Pancreas (tissue), 10 donors: ENCODE measurements at regions not wholly inside any gene's neighbourhood (a gene's known extent, or its start where the extent isn't known, plus 50 kb on each side); places are given as distances from the start of the nearest gene placed in this dataset.

Experiments
- ATAC-seq, 4 donors: fragments of 200-7000 bp; cut with Tn5 transposase; one replicate each; pipeline versions ENCODE4 v1.8.0 to v1.9.1; 2020; ENCODE audit warnings: mild to moderate bottlenecking in 4 of 4, moderate library complexity in 4 of 4
- DNase-seq, 6 donors: peaks; one replicate each; pipeline ENCODE4 v3.0.0-alpha.2; 2020
- FAIRE-seq: peaks from 2 replicates; lab custom pipeline; 2012; peaks lifted over from hg19 to GRCh38; lab: Jason Lieb, UNC
- H3K27ac ChIP-seq, 4 donors: fragments of 200-600 bp; sonication (generic); 1 replicate in 3 of 4; 2 replicates in 1 of 4; pipeline versions ENCODE4 v1.5.0 to v1.8.0; 2020
- H3K27me3 ChIP-seq, 4 donors: fragments of 200-600 bp; one replicate each; pipeline ENCODE4 v1.8.0; 2021
- H3K36me3 ChIP-seq, 3 donors: fragments of 200-600 bp; sonication (generic) in 1 of 3; one replicate each; pipeline versions ENCODE4 v1.5.0 to v1.8.0; 2020 to 2021
- H3K4me1 ChIP-seq, 3 donors: fragments of 200-600 bp; one replicate each; pipeline ENCODE4 v1.8.0; 2021
- H3K4me3 ChIP-seq, 4 donors: fragments of 200-600 bp; sonication (generic) in 2 of 4; one replicate each; pipeline versions ENCODE4 v1.5.0 to v1.8.0; 2020 to 2021
- H3K9me3 ChIP-seq, 4 donors: fragments of 200-600 bp; one replicate each; pipeline ENCODE4 v1.8.0; 2021
- WGBS, 2 donors: extraction: QIAGEN DNeasy Blood & Tissue Kit; methylation state at CpG; one replicate each; pipeline ENCODE4 v1.1.7; 2013; 5-methylcytosine and 5-hydroxymethylcytosine counted together
- intact Hi-C, 3 donors: fragments of 100-400 bp; cut with DNase I; formaldehyde crosslinking; loops; one replicate each; pipeline versions ENCODE4 v1.11.1 to v1.14.2; 2022
- TF ChIP-seq, protein P1 (sequence below), 4 donors: fragments of 200-600 bp; sonication (generic) in 3 of 4; IDR thresholded peaks; one replicate each; pipeline versions ENCODE4 v1.5.0 to v1.8.0; 2021; ENCODE audit warnings: antibody characterized with exemption in 4 of 4
- donor health status: healthy with polysubstance abuse.
- donor health status: DM: no; HTN: no; CAD: no; lungs with moderate emphysema.
- donor health status: DM: no; HTN: no; CAD: no.
- donor health status: control.
- donor health status: control.
- donor health status: Bipolar disorder and iron deficiency.
- donor health status: DM: yes; HTN: yes; CAD: no.
- donor health status: DM: no; HTN: no; CAD: no.
- donor health status: DM: no; HTN: no; CAD: no.
- donor health status: DM: yes; HTN: yes; CAD: no.

DNA sequence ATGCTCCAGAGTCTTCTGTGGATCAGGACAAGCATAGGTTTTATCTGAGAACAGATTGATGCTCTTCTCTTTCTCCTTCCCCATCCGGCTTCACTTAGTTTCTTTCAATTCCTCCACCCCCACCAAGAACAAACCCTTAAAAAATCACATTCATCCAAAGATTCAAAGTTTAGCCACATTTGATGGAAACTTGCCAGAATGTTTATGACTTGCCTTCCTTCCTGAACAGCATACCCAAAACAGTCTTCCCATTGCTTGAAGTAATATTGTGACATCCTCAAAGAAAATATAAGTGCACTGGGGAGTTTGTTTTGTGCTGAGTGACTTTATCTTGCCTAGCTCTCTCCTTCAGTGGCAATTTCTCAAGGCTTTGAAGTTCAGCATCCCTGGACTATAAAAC lies 83.0 kb downstream of the MAGEB17 start:
- intact Hi-C loops, result no loop called here
- ATAC-seq (no peak), FAIRE-seq (no peak), DNase-seq (no peak)
- peaks cover 0 to 8% (median 0%) of the 10 kb centered on the region in 4 donors for H3K27me3 ChIP-seq
- no peaks in the 10 kb centered on the region for H3K9me3 ChIP-seq
- no peaks in the 10 kb centered on the region for H3K4me1 ChIP-seq
- H3K27ac ChIP-seq, result no peak overlapping the region
- WGBS, 2 donors, result 58 to 60% methylated on average over 1 of the region's 1 CpG
- H3K4me3 ChIP-seq, result no peak overlapping the region
- H3K36me3 ChIP-seq, result no peaks in the 10 kb centered on the region
- TF ChIP-seq, protein P1, sequence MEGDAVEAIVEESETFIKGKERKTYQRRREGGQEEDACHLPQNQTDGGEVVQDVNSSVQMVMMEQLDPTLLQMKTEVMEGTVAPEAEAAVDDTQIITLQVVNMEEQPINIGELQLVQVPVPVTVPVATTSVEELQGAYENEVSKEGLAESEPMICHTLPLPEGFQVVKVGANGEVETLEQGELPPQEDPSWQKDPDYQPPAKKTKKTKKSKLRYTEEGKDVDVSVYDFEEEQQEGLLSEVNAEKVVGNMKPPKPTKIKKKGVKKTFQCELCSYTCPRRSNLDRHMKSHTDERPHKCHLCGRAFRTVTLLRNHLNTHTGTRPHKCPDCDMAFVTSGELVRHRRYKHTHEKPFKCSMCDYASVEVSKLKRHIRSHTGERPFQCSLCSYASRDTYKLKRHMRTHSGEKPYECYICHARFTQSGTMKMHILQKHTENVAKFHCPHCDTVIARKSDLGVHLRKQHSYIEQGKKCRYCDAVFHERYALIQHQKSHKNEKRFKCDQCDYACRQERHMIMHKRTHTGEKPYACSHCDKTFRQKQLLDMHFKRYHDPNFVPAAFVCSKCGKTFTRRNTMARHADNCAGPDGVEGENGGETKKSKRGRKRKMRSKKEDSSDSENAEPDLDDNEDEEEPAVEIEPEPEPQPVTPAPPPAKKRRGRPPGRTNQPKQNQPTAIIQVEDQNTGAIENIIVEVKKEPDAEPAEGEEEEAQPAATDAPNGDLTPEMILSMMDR (IDR thresholded peaks at IDR 0.05), result no peak

GRCh38 chrX:16251782-16252181 lies 84.5 kb downstream of the MAGEB17 start:
- TF ChIP-seq, protein P1 (IDR thresholded peaks at IDR 0.05), result no peak
- intact Hi-C loops, result no loop called here
- no peaks in the 10 kb centered on the region for H3K36me3 ChIP-seq
- FAIRE-seq (no peak), DNase-seq (no peak), ATAC-seq (no peak)
- no peak overlapping the region for H3K27ac ChIP-seq
- H3K4me3 ChIP-seq, result no peak overlapping the region
- no peaks in the 10 kb centered on the region for H3K4me1 ChIP-seq
- no peaks in the 10 kb centered on the region for H3K9me3 ChIP-seq
- 48 to 55% methylated on average over 4 of the region's 4 CpGs for WGBS, 2 donors
- H3K27me3 ChIP-seq, result peaks cover 0 to 8% (median 0%) of the 10 kb centered on the region in 4 donors

GRCh38 chrX:16258882-16259281 lies 91.6 kb downstream of the MAGEB17 start:
- ATAC-seq (no peak), FAIRE-seq (no peak), DNase-seq (no peak)
- H3K36me3 ChIP-seq, result no peaks in the 10 kb centered on the region
- no peaks in the 10 kb centered on the region for H3K9me3 ChIP-seq
- no peak overlapping the region for H3K27ac ChIP-seq
- intact Hi-C loops, result no loop called here
- TF ChIP-seq, protein P1 (IDR thresholded peaks at IDR 0.05), result no peak
- WGBS, 2 donors, result 20 to 21% methylated on average over 4 of the region's 4 CpGs
- no peaks in the 10 kb centered on the region for H3K27me3 ChIP-seq
- H3K4me1 ChIP-seq, result no peaks in the 10 kb centered on the region
- no peak overlapping the region for H3K4me3 ChIP-seq

DNA sequence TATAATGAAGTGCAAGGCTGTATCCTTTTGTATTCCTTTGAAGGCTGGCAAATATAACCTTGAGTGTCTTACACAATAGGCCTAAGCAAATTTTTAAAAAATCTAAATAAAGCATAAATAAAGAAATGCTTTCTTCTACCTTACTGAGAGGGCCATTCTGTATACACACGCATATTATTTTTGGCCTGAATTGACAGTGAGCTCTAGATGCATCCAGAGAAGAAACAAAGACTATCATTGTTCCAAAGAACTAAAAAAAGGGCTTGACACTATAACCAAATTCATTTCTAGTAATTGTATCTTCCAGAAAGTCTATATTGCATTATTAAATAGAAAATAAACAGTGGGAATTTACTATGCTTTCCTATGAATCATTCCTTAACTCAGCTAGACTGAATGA lies 100.2 kb downstream of the MAGEB17 start:
- no peak for FAIRE-seq
- Histone ChIP-seq H3K9me3 (no peaks in the 10 kb centered on the region), H3K36me3 (no peaks in the 10 kb centered on the region), H3K4me3 (no peak overlapping the region), H3K4me1 (no peaks in the 10 kb centered on the region), H3K27me3 (no peaks in the 10 kb centered on the region), H3K27ac (no peak overlapping the region)
- no peak for ATAC-seq
- intact Hi-C loops, result no loop called here
- 90% methylated on average over 1 of the region's 1 CpG for WGBS, 2 donors
- TF ChIP-seq, protein P1 (IDR thresholded peaks at IDR 0.05), result no peak
- no peak for DNase-seq

DNA sequence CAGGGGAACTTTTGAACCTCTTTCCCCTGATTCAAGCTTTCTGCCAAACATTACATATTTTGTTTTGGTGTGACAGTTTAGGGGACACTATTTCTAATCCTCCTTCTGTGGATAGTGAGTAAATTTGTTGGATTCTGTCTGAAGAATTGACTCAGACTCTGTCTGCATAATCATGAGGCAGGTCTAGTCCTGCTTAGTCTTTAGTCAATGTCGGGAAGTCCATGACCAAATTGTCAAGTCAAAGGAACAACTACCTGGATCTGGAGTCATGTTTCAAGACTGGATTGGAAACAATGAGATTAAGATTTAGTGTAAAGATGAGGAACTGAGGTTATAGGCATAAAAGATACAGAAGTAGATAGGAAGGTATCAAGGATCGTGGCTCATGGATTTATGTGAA lies 100.9 kb downstream of the MAGEB17 start:
- intact Hi-C loops, result no loop called here
- no peak overlapping the region for H3K27ac ChIP-seq
- H3K36me3 ChIP-seq, result no peaks in the 10 kb centered on the region
- H3K4me3 ChIP-seq, result no peak overlapping the region
- H3K27me3 ChIP-seq, result no peaks in the 10 kb centered on the region
- TF ChIP-seq, protein P1 (IDR thresholded peaks at IDR 0.05), result no peak
- H3K4me1 ChIP-seq, result no peaks in the 10 kb centered on the region
- WGBS, 2 donors, result 86 to 91% methylated on average over 2 of the region's 2 CpGs
- no peaks in the 10 kb centered on the region for H3K9me3 ChIP-seq
- ATAC-seq, result no peak
- DNase-seq, result no peak
- no peak for FAIRE-seq
